ENCODE measurements at regions not wholly inside any gene's neighbourhood (a gene's known extent, or its start where the extent isn't known, plus 50 kb on each side); places are given as distances from the start of the nearest gene placed in this dataset.

DNA sequence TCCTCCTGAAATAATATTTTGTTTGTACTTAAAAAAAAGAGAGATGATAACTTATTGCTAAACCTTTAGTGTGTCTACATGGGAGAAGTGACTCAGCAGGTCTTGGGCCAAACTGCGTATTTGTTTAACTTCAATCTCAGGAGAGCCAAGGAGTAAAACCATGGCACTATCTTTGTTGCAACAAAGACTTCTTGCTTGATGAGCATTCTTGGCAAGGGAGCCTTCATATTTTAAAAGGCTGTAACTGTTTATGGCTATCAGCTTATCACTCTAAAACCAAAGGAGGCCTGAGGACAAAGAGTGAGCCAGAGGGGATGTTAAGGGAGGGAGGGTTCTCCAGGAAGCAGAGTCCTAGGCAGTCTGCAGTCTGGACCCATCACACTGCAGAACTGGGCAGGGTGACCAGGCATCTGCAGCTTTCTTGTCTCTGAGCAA is 216.2 kb upstream of the S1PR3 start:
- TF ChIP-seq, protein P1, sequence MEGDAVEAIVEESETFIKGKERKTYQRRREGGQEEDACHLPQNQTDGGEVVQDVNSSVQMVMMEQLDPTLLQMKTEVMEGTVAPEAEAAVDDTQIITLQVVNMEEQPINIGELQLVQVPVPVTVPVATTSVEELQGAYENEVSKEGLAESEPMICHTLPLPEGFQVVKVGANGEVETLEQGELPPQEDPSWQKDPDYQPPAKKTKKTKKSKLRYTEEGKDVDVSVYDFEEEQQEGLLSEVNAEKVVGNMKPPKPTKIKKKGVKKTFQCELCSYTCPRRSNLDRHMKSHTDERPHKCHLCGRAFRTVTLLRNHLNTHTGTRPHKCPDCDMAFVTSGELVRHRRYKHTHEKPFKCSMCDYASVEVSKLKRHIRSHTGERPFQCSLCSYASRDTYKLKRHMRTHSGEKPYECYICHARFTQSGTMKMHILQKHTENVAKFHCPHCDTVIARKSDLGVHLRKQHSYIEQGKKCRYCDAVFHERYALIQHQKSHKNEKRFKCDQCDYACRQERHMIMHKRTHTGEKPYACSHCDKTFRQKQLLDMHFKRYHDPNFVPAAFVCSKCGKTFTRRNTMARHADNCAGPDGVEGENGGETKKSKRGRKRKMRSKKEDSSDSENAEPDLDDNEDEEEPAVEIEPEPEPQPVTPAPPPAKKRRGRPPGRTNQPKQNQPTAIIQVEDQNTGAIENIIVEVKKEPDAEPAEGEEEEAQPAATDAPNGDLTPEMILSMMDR (IDR thresholded peaks at IDR 0.05), result no peak
- TF ChIP-seq POLR2AphosphoS5 (IDR thresholded peaks at IDR 0.05), result peak; percentile 52 to 66 (median 62)
- no peak for TF ChIP-seq POLR2A (IDR thresholded peaks at IDR 0.05)
- no peak for TF ChIP-seq EP300 (IDR thresholded peaks at IDR 0.05)
